ENCODE measurements at regions not wholly inside any gene's neighbourhood (a gene's known extent, or its start where the extent isn't known, plus 50 kb on each side); places are given as distances from the start of the nearest gene placed in this dataset.

DNA sequence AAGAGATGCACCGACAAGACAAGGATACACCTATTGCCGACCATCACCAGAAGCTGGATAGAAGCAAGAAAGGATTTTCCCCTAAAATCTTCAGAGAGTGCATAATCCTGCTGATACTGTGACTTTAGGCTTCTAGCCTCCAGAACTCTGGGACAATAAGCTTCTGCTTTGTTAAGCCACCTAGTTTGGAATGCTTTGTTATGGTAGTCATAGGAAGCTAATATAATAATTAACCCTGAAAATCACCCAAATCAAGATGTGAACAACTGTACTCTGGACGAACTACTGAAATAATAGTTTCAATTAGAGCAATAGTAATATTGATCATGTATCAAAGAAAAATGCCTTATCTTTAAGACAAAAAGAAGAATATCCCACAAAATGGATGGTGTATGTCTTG lies 524.6 kb downstream of the EFNB2 start:
- DNase-seq (ENCODE audit: low read depth in 4 of 6, low spot score in 6 of 6): no peak
- H3K27me3 ChIP-seq (ENCODE audit: control insufficient read depth, insufficient read depth, low read length): no peaks in the 10 kb centered on the region
- no CpG with 5 or more reads among the region's 3 CpGs for WGBS (ENCODE audit: insufficient coverage)
- H3K36me3 ChIP-seq (ENCODE audit: control insufficient read depth, insufficient read depth, low read length): no peaks in the 10 kb centered on the region
- no peak overlapping the region for H3K27ac ChIP-seq (ENCODE audit: low read depth, low read length)
- H3K9me3 ChIP-seq (ENCODE audit: control insufficient read depth, insufficient read depth, low read length): no peaks in the 10 kb centered on the region
- no peak overlapping the region for H3K4me3 ChIP-seq (ENCODE audit: low read depth, low read length)
- no peaks in the 10 kb centered on the region for H3K4me1 ChIP-seq (ENCODE audit: control insufficient read depth, insufficient read depth, low read length)

DNA sequence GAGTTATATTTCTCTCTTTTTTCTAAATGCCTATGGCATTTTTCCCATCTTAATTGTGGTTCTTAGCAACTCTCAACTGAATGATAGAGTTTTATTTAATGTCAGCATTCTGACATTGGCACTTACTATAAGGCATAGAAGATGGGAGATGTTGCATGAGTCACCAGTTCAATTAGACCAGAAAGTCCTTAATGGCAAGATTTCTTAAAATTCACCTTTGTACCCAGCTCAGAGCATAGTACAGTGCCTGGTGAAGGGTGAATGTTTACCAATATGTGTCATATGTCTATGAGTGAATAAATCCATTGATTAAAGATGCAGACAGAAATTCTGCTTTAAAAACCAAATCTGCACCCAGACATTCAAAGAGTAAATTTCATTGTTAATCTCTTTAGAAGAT lies 526.9 kb downstream of the EFNB2 start:
- Histone ChIP-seq H3K9me3 (ENCODE audit: control insufficient read depth, insufficient read depth, low read length) (no peaks in the 10 kb centered on the region), H3K27me3 (ENCODE audit: control insufficient read depth, insufficient read depth, low read length) (no peaks in the 10 kb centered on the region), H3K4me1 (ENCODE audit: control insufficient read depth, insufficient read depth, low read length) (no peaks in the 10 kb centered on the region), H3K4me3 (ENCODE audit: low read depth, low read length) (no peak overlapping the region), H3K27ac (ENCODE audit: low read depth, low read length) (no peak overlapping the region), H3K36me3 (ENCODE audit: control insufficient read depth, insufficient read depth, low read length) (no peaks in the 10 kb centered on the region)
- no peak for DNase-seq (ENCODE audit: low read depth in 4 of 6, low spot score in 6 of 6)

DNA sequence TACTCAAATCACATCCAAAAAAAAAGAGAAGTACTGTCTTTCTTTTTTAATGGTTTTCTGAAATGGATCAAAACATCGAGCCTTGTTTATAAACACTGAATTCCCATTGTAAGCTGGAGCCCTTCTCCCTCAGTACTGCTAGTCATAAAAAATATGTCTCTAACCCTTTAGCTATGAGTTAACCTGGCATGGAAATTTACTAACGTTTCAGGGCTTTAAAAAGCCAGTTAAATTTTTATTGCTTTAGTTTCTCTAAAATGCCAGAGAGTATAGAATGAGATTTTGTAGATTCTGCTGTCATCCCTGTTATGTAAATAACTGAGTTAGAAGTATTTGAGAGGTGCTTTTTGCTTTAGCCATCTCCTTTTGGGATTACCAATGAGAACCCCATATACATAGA lies 528.3 kb downstream of the EFNB2 start:
- no peak for DNase-seq (ENCODE audit: low read depth in 4 of 6, low spot score in 6 of 6)
- Histone ChIP-seq H3K4me1 (ENCODE audit: control insufficient read depth, insufficient read depth, low read length) (no peaks in the 10 kb centered on the region), H3K4me3 (ENCODE audit: low read depth, low read length) (no peak overlapping the region), H3K27ac (ENCODE audit: low read depth, low read length) (no peak overlapping the region), H3K27me3 (ENCODE audit: control insufficient read depth, insufficient read depth, low read length) (no peaks in the 10 kb centered on the region), H3K9me3 (ENCODE audit: control insufficient read depth, insufficient read depth, low read length) (no peaks in the 10 kb centered on the region), H3K36me3 (ENCODE audit: control insufficient read depth, insufficient read depth, low read length) (no peaks in the 10 kb centered on the region)
- no CpG with 5 or more reads among the region's 2 CpGs for WGBS (ENCODE audit: insufficient coverage)

DNA sequence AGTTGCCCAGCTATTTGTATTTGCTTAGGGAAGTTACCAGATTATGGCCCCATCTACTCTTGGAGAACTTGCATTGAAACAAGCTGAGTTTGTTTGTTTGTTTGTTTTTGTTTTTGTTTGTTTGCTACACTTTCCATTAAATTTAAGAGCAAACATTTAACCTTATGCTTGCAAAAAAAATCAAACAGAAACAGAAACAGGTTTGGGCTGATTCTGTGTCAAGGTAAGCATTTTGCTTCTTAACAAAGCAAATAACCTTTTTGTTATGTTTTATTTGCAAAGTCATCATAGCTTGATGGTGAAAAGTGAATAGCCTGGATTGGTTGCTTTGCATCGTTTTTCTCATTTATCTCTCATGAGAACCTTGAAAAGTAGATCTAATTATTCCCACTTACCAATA lies 531.8 kb downstream of the EFNB2 start:
- DNase-seq (ENCODE audit: low read depth in 4 of 6, low spot score in 6 of 6): no peak
- no CpG with 5 or more reads among the region's 1 CpG for WGBS (ENCODE audit: insufficient coverage)
- Histone ChIP-seq H3K27ac (ENCODE audit: low read depth, low read length) (no peak overlapping the region), H3K27me3 (ENCODE audit: control insufficient read depth, insufficient read depth, low read length) (no peaks in the 10 kb centered on the region), H3K4me3 (ENCODE audit: low read depth, low read length) (no peak overlapping the region), H3K4me1 (ENCODE audit: control insufficient read depth, insufficient read depth, low read length) (no peaks in the 10 kb centered on the region), H3K36me3 (ENCODE audit: control insufficient read depth, insufficient read depth, low read length) (no peaks in the 10 kb centered on the region), H3K9me3 (ENCODE audit: control insufficient read depth, insufficient read depth, low read length) (no peaks in the 10 kb centered on the region)

DNA sequence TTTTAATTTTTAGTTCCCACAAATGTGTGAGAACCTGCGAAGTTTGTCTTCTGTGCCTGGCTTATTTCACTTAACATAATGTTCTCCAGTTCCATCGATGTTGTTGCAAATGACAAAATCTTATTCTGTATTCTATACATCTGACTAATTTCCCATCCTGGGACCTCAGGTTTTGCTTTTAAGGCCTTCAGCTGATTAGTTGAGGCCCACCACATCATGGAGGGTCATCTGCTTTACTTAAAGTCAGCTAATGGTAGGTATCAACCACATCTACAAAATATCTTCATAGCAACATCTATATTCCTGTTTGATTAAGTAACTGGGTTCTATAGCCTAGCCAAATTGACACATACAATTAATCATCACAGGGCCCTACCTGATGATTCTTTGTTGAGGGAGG lies 534.0 kb downstream of the EFNB2 start:
- no peak for DNase-seq (ENCODE audit: low read depth in 4 of 6, low spot score in 6 of 6)
- no peaks in the 10 kb centered on the region for H3K9me3 ChIP-seq (ENCODE audit: control insufficient read depth, insufficient read depth, low read length)
- H3K27me3 ChIP-seq (ENCODE audit: control insufficient read depth, insufficient read depth, low read length): no peaks in the 10 kb centered on the region
- H3K4me3 ChIP-seq (ENCODE audit: low read depth, low read length): no peak overlapping the region
- H3K27ac ChIP-seq (ENCODE audit: low read depth, low read length): no peak overlapping the region
- H3K36me3 ChIP-seq (ENCODE audit: control insufficient read depth, insufficient read depth, low read length): no peaks in the 10 kb centered on the region
- 100% methylated on average over 1 of the region's 2 CpGs for WGBS (ENCODE audit: insufficient coverage)
- peaks cover 5% of the 10 kb centered on the region for H3K4me1 ChIP-seq (ENCODE audit: control insufficient read depth, insufficient read depth, low read length)

DNA sequence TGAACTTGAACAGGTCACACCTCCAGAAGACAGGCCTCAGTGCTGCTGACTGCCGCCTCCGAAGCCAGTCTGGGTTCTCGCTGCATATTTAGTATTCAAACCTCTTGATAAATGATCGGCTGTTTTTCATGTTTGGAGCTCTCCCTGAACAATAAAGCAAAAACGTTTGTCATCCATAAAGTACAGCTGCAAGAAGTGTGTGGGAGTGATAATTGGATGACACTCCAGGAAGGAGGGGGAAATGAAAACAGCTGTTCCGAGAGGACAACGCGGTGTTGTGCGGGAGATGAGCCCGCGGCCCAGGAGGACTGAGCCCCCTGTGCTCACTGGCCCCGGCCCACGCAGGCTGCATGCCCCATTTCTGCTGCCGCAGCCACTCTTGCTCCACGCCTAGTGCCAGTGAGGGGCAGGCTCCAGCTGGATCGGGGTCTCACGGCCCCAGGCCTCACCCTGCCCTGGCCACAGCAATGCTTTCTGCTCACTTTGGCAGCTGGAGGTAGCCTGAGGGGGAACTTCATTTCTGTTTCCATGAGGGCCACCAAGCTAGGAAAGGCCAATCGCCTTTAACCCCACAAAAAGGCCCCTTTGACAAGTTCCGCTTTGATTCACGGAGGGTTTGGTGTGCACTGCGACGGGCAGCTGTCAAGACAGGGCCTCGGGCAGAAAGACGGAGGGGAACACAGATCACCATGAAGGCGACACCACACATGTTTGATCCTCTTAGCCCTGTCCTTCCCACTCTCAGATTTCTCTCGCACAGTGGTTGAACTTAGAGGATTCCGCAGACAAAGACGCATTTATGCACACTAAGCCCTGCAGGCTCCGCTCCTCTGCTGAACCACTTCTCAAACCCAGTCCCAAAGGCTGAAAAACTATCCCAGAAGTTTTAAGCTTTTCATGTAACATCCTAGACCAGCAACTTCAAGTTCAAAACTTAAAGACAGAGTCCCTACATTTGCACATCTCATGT lies 537.6 kb downstream of the EFNB2 start:
- no peaks in the 10 kb centered on the region for H3K27me3 ChIP-seq (ENCODE audit: control insufficient read depth, insufficient read depth, low read length)
- 59% methylated on average over 25 of the region's 29 CpGs for WGBS (ENCODE audit: insufficient coverage)
- no peak overlapping the region for H3K27ac ChIP-seq (ENCODE audit: low read depth, low read length)
- H3K4me1 ChIP-seq (ENCODE audit: control insufficient read depth, insufficient read depth, low read length): peaks cover 5% of the 10 kb centered on the region
- no peaks in the 10 kb centered on the region for H3K36me3 ChIP-seq (ENCODE audit: control insufficient read depth, insufficient read depth, low read length)
- DNase-seq (ENCODE audit: low read depth in 4 of 6, low spot score in 6 of 6): peak in 2 of 6 donors; percentile 31 to 59
- no peak overlapping the region for H3K4me3 ChIP-seq (ENCODE audit: low read depth, low read length)
- no peaks in the 10 kb centered on the region for H3K9me3 ChIP-seq (ENCODE audit: control insufficient read depth, insufficient read depth, low read length)

DNA sequence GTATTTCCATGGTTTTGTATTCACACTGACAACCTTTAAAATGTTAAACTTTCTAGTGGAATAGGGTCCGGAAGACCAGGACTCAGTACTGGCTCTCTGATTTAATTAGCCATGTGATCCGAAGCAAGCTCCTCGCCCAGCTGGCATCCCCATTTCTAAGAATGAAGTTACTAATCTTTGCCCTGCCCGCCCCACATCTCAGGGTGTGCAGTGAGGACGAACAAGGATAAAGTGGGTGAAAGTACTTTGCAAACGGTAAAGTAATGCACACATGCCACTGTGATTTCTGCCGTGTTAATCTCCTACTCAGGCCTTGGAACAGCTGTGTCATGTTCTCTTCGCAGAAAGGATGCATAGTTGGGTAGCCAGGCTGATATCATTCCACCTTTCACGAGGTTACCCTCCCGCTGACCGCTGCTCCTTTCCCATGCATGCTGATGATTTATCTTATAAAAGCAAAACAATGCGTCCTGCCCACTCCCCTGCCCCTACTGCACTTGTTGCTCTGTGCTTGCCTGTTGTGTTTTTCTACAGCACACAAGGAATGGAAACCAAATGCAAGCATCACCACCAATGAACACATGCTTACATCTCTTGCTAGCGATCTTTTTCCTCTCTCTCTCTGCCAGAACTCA lies 539.0 kb downstream of the EFNB2 start:
- H3K36me3 ChIP-seq (ENCODE audit: control insufficient read depth, insufficient read depth, low read length): no peaks in the 10 kb centered on the region
- WGBS (ENCODE audit: insufficient coverage): 73% methylated on average over 9 of the region's 13 CpGs
- H3K27ac ChIP-seq (ENCODE audit: low read depth, low read length): no peak overlapping the region
- no peak for DNase-seq (ENCODE audit: low read depth in 4 of 6, low spot score in 6 of 6)
- no peak overlapping the region for H3K4me3 ChIP-seq (ENCODE audit: low read depth, low read length)
- H3K4me1 ChIP-seq (ENCODE audit: control insufficient read depth, insufficient read depth, low read length): peaks cover 9% of the 10 kb centered on the region
- H3K9me3 ChIP-seq (ENCODE audit: control insufficient read depth, insufficient read depth, low read length): no peaks in the 10 kb centered on the region
- H3K27me3 ChIP-seq (ENCODE audit: control insufficient read depth, insufficient read depth, low read length): no peaks in the 10 kb centered on the region

DNA sequence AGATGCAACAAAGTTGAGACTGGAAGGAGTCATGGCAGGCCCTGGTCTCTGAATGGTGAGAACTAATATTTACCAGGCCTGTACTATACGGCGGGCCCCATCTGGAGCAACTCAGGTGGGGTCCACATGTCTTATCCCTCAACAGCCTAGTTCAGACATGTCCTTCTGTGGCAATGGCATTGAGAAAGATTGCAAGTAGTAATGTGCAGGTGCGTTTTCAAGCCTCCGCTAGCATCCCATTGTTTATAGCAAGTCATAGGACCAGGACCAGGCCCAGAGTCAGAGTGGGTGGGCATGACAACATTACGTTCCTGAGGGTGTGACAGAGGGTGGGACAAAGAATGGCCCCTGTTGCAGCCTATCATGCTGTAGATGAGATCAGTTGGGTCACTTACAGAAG lies 541.1 kb downstream of the EFNB2 start:
- Histone ChIP-seq H3K27ac (ENCODE audit: low read depth, low read length) (no peak overlapping the region), H3K4me1 (ENCODE audit: control insufficient read depth, insufficient read depth, low read length) (peaks cover 9% of the 10 kb centered on the region), H3K36me3 (ENCODE audit: control insufficient read depth, insufficient read depth, low read length) (no peaks in the 10 kb centered on the region), H3K27me3 (ENCODE audit: control insufficient read depth, insufficient read depth, low read length) (no peaks in the 10 kb centered on the region), H3K4me3 (ENCODE audit: low read depth, low read length) (no peak overlapping the region), H3K9me3 (ENCODE audit: control insufficient read depth, insufficient read depth, low read length) (no peaks in the 10 kb centered on the region)
- WGBS (ENCODE audit: insufficient coverage): 100% methylated on average over 4 of the region's 5 CpGs
- no peak for DNase-seq (ENCODE audit: low read depth in 4 of 6, low spot score in 6 of 6)

DNA sequence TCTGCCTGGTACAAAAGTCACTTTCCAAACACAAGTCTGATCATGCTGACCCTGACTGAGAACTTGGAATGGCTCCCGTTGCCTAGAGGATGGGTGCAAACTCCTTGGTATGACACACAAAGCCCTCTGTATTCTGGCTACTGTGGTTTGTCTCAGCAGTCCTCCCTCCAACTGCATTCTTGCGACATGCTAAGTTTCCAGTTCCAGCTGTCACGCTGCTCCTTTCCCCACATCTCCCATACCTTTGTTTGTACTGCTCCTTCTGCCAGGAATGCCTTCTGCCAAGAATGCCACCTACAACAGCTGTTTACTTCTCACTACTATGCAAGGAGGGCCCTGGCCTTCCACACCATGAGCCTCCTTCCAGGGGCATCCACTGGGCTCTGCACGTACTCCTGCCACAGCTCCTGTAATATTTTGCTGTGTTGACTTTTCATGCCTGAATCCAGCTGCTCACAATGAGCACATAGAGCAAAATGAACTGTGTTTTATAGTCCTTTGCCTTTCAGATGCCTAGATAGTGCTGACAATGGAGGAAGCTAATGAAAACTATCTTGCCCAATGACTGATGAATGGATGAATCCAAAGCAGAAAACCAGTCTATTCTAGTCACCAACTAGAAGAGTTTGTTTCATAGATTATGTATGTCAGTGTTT lies 543.7 kb downstream of the EFNB2 start:
- H3K4me1 ChIP-seq (ENCODE audit: control insufficient read depth, insufficient read depth, low read length): peaks cover 4% of the 10 kb centered on the region
- WGBS (ENCODE audit: insufficient coverage): 25% methylated on average over 4 of the region's 4 CpGs
- H3K36me3 ChIP-seq (ENCODE audit: control insufficient read depth, insufficient read depth, low read length): no peaks in the 10 kb centered on the region
- no peaks in the 10 kb centered on the region for H3K9me3 ChIP-seq (ENCODE audit: control insufficient read depth, insufficient read depth, low read length)
- H3K27ac ChIP-seq (ENCODE audit: low read depth, low read length): peak overlapping the region; percentile 82
- no peak overlapping the region for H3K4me3 ChIP-seq (ENCODE audit: low read depth, low read length)
- peak in 4 of 6 donors; percentile 45 to 78 (median 64) for DNase-seq (ENCODE audit: low read depth in 4 of 6, low spot score in 6 of 6)
- H3K27me3 ChIP-seq (ENCODE audit: control insufficient read depth, insufficient read depth, low read length): no peaks in the 10 kb centered on the region
